SK-N-MC (cell line): ENCODE measurements at regions not wholly inside any gene's neighbourhood (a gene's known extent, or its start where the extent isn't known, plus 50 kb on each side); places are given as distances from the start of the nearest gene placed in this dataset.
A peak's percentile ranks its signal among the peaks of the same experiment; 100 is the strongest.
"Not testable (repeated sequence)": the region's sequence is repeated elsewhere in the genome, so short reads cannot be mapped to it uniquely, and the experiment has no call there.

Experiments used
- DNase-seq: peaks from one replicate; pipeline ENCODE4 v3.0.0-alpha.2; 2011; ENCODE audit warnings: low read depth, low spot score
- H3K27ac ChIP-seq: fragments of 200-600 bp; sonication (generic); 2 replicates; pipeline ENCODE4 v1.5.1; 2016; ENCODE audit warnings: mixed run types
- H3K36me3 ChIP-seq: fragments of 200-600 bp; sonication (generic); 2 replicates; pipeline ENCODE4 v1.6.1; 2017; ENCODE audit warnings: antibody characterized with exemption, low read length, mixed read lengths; ENCODE audit not compliant: insufficient read depth
- H3K4me3 ChIP-seq: fragments of 200-600 bp; sonication (generic); 2 replicates; pipeline ENCODE4 v1.5.1; 2016
- H3K9ac ChIP-seq: fragments of 200-600 bp; sonication (generic); 2 replicates; pipeline ENCODE4 v1.8.0; 2017; ENCODE audit warnings: mixed run types, mixed read lengths; ENCODE audit not compliant: insufficient read length
- H3K9me3 ChIP-seq: fragments of 200-600 bp; sonication (generic); 2 replicates; pipeline ENCODE4 v1.6.1; 2017; ENCODE audit warnings: low read depth, mild to moderate bottlenecking, antibody characterized with exemption, low read length, moderate library complexity, mixed read lengths
- EZH2 ChIP-seq: fragments of 200-600 bp; sonication (generic); IDR thresholded peaks from one replicate; pipeline ENCODE4 v1.6.1; 2017; ENCODE audit warnings: antibody characterized with exemption
- FOXP2 ChIP-seq: optimal IDR thresholded peaks from 2 replicates; pipeline ENCODE3; 2011; ENCODE audit warnings: mild to moderate bottlenecking, moderate library complexity; ENCODE audit not compliant: insufficient read depth; ENCODE audit errors: extremely low read length, control extremely low read depth
- POLR2AphosphoS5 ChIP-seq: IDR thresholded peaks from 2 replicates; pipeline ENCODE4 v1.6.1; 2012; ENCODE audit warnings: mild to moderate bottlenecking, low read depth, low read length, borderline replicate concordance

DNA sequence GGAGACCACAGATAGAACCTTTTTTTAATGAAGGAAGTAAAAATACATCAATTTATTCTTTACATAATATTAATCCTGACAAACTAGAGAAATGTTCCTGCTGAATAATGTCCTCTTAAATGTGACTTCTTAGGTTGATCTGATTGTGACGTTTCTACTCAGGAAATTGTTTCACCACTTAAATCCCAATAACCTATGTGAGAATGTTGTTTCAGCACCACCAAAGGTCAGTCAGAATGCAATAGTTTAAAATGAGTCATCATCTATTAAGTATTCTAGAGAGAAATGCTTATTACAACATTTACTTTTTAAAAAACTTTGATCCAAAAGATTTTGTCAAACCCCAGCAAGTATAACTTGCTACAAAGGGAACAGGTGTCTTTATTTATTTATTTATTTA is 155.4 kb upstream of the CACNA2D1 start:
- Histone ChIP-seq H3K9me3 (no peaks in the 10 kb centered on the region), H3K9ac (no peak overlapping the region), H3K4me3 (no peak overlapping the region), H3K27ac (no peak overlapping the region), H3K36me3 (no peaks in the 10 kb centered on the region)
- DNase-seq: no peak
- TF ChIP-seq POLR2AphosphoS5: no peak
- no peak for TF ChIP-seq EZH2
- TF ChIP-seq FOXP2: no peak

DNA sequence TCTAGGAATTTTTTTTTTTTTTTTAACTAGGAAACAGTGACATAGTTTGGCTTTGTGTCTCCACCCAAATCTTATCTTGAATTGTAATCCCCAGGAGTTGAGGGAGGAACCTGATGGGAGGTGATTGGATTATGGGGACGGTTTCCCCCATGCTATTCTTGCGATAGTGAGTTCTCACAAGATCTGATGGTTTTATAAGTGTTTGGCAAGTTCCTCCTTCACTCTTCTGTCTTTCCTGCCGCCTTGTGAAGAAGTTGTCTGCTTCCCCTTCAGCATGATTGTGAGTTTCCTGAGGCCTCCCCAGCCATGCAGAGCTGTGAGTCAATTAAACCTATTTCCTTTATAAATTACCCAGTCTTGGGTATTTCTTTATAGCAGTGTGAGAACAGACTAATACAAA is 152.2 kb upstream of the CACNA2D1 start:
- not testable (repeated sequence) for DNase-seq, H3K9ac ChIP-seq, H3K36me3 ChIP-seq, H3K4me3 ChIP-seq, H3K9me3 ChIP-seq
- H3K27ac ChIP-seq: peak overlapping the region; percentile 62; the same call in 1 of the 2 replicates

DNA sequence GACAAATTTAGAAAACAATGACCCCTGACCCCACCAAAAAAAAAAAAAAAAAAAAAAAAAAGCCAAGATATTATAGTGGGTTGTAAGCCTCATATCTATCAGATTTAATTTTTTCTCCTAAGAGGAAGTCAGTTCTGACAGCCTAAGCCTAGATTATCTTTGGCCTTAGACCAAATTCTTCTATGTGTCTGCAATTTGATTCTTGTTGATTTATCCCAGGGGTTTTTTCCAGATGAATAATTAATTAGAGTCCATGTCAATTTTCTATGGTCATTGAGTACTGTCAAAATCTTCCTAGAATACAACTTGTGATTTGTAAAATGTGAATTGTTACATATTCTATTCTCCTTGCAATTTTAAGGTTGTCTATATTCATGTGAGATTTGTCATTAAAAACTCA is 151.6 kb upstream of the CACNA2D1 start:
- Histone ChIP-seq H3K9me3 (no peaks in the 10 kb centered on the region), H3K36me3 (no peaks in the 10 kb centered on the region), H3K4me3 (no peak overlapping the region), H3K9ac (no peak overlapping the region), H3K27ac (peak overlapping the region; percentile 62; the same call in 1 of the 2 replicates)
- TF ChIP-seq EZH2 (no peak), FOXP2 (no peak), POLR2AphosphoS5 (no peak)
- DNase-seq: no peak

DNA sequence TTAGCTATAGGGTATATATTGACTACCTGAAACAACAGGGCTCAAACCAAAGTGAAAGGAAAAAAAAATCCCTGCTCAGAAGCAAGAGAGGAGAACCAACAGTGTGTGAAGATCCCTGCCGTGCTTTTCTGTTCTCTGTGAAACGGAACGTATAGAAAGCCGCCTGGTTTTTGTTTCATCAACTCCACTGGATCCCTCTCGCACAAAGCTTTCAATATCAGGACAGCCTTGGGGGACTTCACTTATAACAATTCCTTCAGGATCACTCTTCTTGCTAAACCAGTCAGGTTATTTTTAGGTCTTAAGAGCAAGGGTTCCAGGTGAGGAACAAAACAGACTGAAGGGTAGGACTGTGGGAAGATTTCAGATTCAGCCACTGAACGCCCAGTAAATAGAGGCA is 151.1 kb upstream of the CACNA2D1 start:
- H3K9me3 ChIP-seq: no peaks in the 10 kb centered on the region
- no peak overlapping the region for H3K9ac ChIP-seq
- TF ChIP-seq POLR2AphosphoS5: no peak
- no peak for TF ChIP-seq FOXP2
- TF ChIP-seq EZH2: no peak
- no peak overlapping the region for H3K27ac ChIP-seq
- DNase-seq: no peak
- H3K36me3 ChIP-seq: no peaks in the 10 kb centered on the region
- 0 out of 2 replicates have a peak overlapping the region, but pooled peaks have one; percentile 23 for H3K4me3 ChIP-seq

DNA sequence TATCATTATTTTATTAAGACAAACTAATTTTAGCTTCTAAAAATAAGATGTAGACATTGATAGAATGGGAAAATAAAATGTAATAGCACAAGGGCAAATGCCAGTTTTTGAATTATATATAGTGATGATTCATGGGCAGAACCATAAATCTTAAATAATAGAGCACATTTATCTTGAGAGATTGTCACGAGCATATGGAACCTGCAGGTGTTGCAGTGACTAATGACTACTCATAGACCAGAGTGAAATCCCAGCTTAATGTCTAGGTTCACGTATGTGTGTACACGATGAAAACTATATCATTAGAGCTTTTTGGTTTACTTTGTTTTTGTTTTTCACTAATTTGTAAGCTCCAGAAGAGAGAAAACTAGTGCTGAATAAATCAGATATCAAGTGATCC is 150.2 kb upstream of the CACNA2D1 start:
- no peaks in the 10 kb centered on the region for H3K9me3 ChIP-seq
- H3K27ac ChIP-seq: no peak overlapping the region
- no peaks in the 10 kb centered on the region for H3K36me3 ChIP-seq
- H3K4me3 ChIP-seq: no peak overlapping the region
- no peak for DNase-seq
- no peak overlapping the region for H3K9ac ChIP-seq
- TF ChIP-seq POLR2AphosphoS5: no peak
- no peak for TF ChIP-seq EZH2
- TF ChIP-seq FOXP2: no peak

DNA sequence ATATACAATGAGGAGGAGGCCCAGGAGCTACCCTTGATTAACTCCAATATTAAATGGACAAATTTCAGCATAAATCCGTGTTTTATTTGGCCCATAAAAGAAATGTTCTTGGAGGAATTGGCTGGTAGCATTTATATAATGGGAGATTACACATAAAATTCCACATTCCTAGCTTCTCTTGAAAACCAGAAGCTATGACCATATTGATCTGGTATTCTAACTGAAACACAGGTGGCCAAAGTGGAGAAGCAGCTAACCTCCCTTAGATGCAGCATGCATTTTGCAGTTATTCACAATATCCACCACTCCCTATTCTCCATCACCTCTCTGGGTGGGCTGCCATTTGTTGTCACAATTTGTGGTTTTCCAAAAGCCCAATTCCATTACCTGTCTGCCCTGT is 148.8 kb upstream of the CACNA2D1 start:
- Histone ChIP-seq H3K4me3 (no peak overlapping the region), H3K9me3 (no peaks in the 10 kb centered on the region), H3K9ac (no peak overlapping the region), H3K27ac (no peak overlapping the region), H3K36me3 (no peaks in the 10 kb centered on the region)
- no peak for DNase-seq
- TF ChIP-seq FOXP2 (no peak), EZH2 (no peak)

DNA sequence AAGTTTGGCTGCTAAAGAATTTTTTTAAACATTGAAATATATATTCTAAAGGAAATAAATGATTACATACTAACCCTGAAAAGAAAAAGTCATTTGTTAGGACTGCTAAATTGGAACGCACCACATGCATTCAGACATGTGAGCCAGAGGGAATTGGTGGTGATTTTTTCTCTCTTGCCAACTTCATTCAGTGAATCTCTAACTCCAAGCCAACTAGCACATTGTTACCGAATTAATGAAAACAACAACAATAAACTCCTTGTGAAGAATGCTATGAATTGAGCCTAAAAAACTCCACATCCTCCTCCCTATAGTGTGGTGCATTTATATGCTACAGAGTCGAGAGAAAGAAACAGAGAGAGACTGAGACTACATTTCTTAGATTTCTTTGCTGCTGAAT is 135.5 kb upstream of the CACNA2D1 start:
- no peaks in the 10 kb centered on the region for H3K36me3 ChIP-seq
- no peak overlapping the region for H3K4me3 ChIP-seq
- TF ChIP-seq POLR2AphosphoS5: no peak
- TF ChIP-seq EZH2: no peak
- TF ChIP-seq FOXP2: no peak
- H3K9me3 ChIP-seq: no peaks in the 10 kb centered on the region
- H3K9ac ChIP-seq: no peak overlapping the region
- H3K27ac ChIP-seq: no peak overlapping the region
- DNase-seq: no peak

DNA sequence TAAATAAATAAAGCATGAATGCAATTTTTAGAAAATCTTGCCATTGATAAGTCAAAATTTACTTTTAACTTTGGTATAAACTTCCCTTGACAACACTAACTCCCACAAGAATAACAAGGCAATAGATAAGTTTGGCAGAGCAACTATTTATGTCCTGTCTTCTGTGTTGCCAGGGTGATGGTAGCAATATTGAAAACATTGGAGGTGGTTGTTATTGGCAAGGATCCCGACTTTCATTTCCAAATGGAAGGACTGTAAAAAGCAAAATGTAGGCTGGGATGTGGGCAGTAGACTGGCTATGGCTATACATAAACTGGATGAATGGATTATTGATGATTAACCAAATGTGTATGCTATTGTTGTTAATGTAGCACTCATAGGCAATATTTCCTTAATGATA is 134.9 kb upstream of the CACNA2D1 start:
- Histone ChIP-seq H3K36me3 (no peaks in the 10 kb centered on the region), H3K9ac (no peak overlapping the region), H3K4me3 (no peak overlapping the region), H3K27ac (no peak overlapping the region), H3K9me3 (no peaks in the 10 kb centered on the region)
- TF ChIP-seq FOXP2 (no peak), EZH2 (no peak), POLR2AphosphoS5 (no peak)
- DNase-seq: no peak

DNA sequence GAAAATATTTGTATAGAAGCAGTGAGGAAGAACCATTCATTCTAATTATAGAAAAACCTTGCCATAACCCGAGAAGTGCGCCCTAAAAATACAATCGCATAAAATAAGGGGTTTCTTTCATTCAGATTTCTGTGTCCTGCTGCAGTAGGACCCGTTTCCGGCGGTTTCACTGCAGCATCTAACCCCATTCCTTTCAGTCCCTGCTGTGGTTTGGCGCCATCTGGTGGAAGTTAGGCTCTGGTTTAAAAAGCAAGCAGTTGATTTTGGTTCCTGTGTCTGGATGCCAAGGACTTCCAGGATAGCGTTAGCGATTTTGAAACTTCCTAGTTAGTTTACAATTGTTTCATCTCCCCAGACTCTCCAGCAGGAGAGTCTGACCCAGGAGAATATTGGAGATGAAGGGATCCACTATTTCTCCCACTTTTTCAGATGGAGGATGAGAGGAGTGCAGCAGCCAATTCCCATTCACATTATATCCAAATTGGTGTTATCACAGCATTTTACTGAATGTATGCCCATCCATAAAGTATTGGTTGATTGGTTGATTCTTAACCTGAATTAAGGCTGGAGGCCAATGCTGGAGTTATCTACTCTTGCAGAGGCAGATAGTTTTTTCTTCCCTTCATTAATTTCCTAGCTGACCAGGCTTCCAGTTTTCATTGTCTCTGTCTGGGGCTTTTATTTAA is 128.8 kb upstream of the CACNA2D1 start:
- Histone ChIP-seq H3K9me3 (no peaks in the 10 kb centered on the region), H3K9ac (peak overlapping the region; percentile 34), H3K36me3 (no peaks in the 10 kb centered on the region), H3K4me3 (peak overlapping the region; percentile 68), H3K27ac (no peak overlapping the region)
- TF ChIP-seq POLR2AphosphoS5: no peak
- TF ChIP-seq EZH2: no peak
- TF ChIP-seq FOXP2: no peak
- DNase-seq: peak; percentile 83

DNA sequence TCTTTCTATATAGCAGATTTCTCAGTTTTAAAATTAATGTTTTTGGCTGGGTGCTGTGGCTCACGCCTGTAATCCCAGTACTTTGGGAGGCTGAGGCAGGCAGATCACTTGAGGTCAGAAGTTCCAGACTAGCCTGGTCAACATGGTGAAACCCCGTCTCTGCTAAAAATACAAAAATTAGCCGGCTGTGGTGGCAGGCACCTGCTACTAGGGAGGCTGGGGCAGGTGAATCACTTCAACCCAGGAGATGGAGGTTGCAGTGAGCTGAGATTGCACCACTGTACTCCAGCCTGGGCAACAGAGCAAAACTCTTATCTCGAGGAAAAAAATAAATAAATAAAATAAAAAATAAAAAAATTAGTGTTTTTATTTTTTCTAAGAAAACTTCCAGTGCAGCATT is 127.5 kb upstream of the CACNA2D1 start:
- H3K36me3 ChIP-seq, H3K4me3 ChIP-seq, H3K27ac ChIP-seq, H3K9ac ChIP-seq, DNase-seq, H3K9me3 ChIP-seq: not testable (repeated sequence)
